ENCODE measurements at regions not wholly inside any gene's neighbourhood (a gene's known extent, or its start where the extent isn't known, plus 50 kb on each side); places are given as distances from the start of the nearest gene placed in this dataset.

DNA sequence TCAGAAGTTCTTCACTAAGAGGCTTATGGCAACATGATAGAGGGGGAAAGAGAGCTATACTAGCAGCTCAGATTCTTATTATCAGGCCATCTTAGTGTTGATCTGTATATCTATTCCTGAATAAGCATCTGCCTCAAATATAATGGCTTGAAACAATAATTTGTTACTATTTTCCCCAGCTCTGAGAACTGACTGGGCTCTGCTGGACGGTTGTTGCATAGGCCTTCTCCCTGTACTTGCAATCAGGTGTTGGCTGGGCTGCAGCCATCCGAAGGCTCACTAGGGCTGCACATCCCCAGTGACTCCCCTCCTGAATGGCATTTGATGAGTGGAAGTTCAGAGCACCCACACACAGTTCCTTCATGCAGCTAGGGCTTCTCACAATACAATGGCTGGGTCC is 116.0 kb downstream of the PROX1 start:
- H3K9me3 ChIP-seq (ENCODE audit: insufficient read depth, low read depth, low read length): peaks cover 4% of the 10 kb centered on the region
- no peak overlapping the region for H4K12ac ChIP-seq (ENCODE audit: low read depth, low read length)
- H2AFZ ChIP-seq (ENCODE audit: insufficient read depth, low read length, poor library complexity): no peak overlapping the region
- no peak overlapping the region for H4K91ac ChIP-seq (ENCODE audit: low read depth, low read length)
- no peak overlapping the region for H3K4me2 ChIP-seq (ENCODE audit: low read length)
- no peaks in the 10 kb centered on the region for H3K27me3 ChIP-seq (ENCODE audit: insufficient read depth, low read length)
- H3K14ac ChIP-seq (ENCODE audit: low read length): no peak overlapping the region
- WGBS (ENCODE audit: extremely low coverage, insufficient coverage, insufficient read length): no CpG with 5 or more reads among the region's 2 CpGs
- peaks cover 3 to 5% of the 10 kb centered on the region in 2 experiments for H3K4me1 ChIP-seq (ENCODE audit: control insufficient read depth in 1 of 2, insufficient read depth in 2 of 2, low read length in 2 of 2)
- H2BK12ac ChIP-seq (ENCODE audit: low read length): no peak overlapping the region
- no peak overlapping the region for H3K18ac ChIP-seq (ENCODE audit: low read length)
- no peak overlapping the region for H3K27ac ChIP-seq (ENCODE audit: low read depth, low read length)
- no peak overlapping the region for H3K23ac ChIP-seq (ENCODE audit: low read length)
- H4K8ac ChIP-seq (ENCODE audit: low read depth, low read length): no peak overlapping the region
- H3K36me3 ChIP-seq (ENCODE audit: control insufficient read depth in 1 of 2, insufficient read depth in 2 of 2, low read length in 2 of 2): no peaks in the 10 kb centered on the region
- H3K4ac ChIP-seq (ENCODE audit: low read depth, low read length): no peak overlapping the region
- H2AK5ac ChIP-seq (ENCODE audit: low read length): no peak overlapping the region
- no peak overlapping the region for H3K9ac ChIP-seq (ENCODE audit: low read length)
- H2BK120ac ChIP-seq (ENCODE audit: insufficient read depth, low read length, poor library complexity): no peak overlapping the region
- DNase-seq: no peak
- no peaks in the 10 kb centered on the region for H3K79me2 ChIP-seq (ENCODE audit: control insufficient read depth, insufficient read depth, low read length, poor library complexity)
- H3K79me1 ChIP-seq (ENCODE audit: low read length): no peaks in the 10 kb centered on the region
- no peak overlapping the region for H2BK5ac ChIP-seq (ENCODE audit: low read depth, low read length, poor library complexity)
- H3K4me3 ChIP-seq (ENCODE audit: low read depth, low read length): no peak overlapping the region

DNA sequence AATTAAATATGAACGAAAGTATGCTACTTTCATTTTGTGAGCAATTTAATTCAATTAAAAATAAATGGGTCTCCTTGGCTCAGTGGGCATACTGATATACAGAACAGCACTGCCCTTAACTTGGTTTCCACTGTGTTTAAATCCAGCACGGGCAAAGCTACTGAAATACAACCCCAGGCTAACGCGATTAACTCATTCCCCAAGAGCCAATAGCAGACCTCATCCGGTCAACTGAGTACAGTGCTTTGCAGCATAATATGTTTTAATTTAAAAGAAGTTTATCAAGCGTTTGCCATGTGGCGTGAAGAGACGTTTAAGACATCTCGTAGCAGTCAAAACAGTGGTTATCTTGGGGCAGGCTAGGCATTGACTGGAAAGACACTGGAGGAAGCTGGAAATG is 118.6 kb downstream of the PROX1 start:
- H4K91ac ChIP-seq (ENCODE audit: low read depth, low read length): no peak overlapping the region
- no peak overlapping the region for H3K9ac ChIP-seq (ENCODE audit: low read length)
- H2AFZ ChIP-seq (ENCODE audit: insufficient read depth, low read length, poor library complexity): no peak overlapping the region
- H4K8ac ChIP-seq (ENCODE audit: low read depth, low read length): no peak overlapping the region
- DNase-seq: no peak
- no peaks in the 10 kb centered on the region for H3K27me3 ChIP-seq (ENCODE audit: insufficient read depth, low read length)
- H3K79me1 ChIP-seq (ENCODE audit: low read length): no peaks in the 10 kb centered on the region
- no CpG with 5 or more reads among the region's 9 CpGs for WGBS (ENCODE audit: extremely low coverage, insufficient coverage, insufficient read length)
- no peak overlapping the region for H2BK12ac ChIP-seq (ENCODE audit: low read length)
- H3K79me2 ChIP-seq (ENCODE audit: control insufficient read depth, insufficient read depth, low read length, poor library complexity): no peaks in the 10 kb centered on the region
- no peak overlapping the region for H3K18ac ChIP-seq (ENCODE audit: low read length)
- H3K4me3 ChIP-seq (ENCODE audit: low read depth, low read length): no peak overlapping the region
- peaks cover 3 to 5% of the 10 kb centered on the region in 2 experiments for H3K4me1 ChIP-seq (ENCODE audit: control insufficient read depth in 1 of 2, insufficient read depth in 2 of 2, low read length in 2 of 2)
- no peaks in the 10 kb centered on the region for H3K36me3 ChIP-seq (ENCODE audit: control insufficient read depth in 1 of 2, insufficient read depth in 2 of 2, low read length in 2 of 2)
- no peak overlapping the region for H3K4me2 ChIP-seq (ENCODE audit: low read length)
- no peak overlapping the region for H3K23ac ChIP-seq (ENCODE audit: low read length)
- no peak overlapping the region for H2AK5ac ChIP-seq (ENCODE audit: low read length)
- no peak overlapping the region for H2BK5ac ChIP-seq (ENCODE audit: low read depth, low read length, poor library complexity)
- H3K4ac ChIP-seq (ENCODE audit: low read depth, low read length): no peak overlapping the region
- no peak overlapping the region for H2BK120ac ChIP-seq (ENCODE audit: insufficient read depth, low read length, poor library complexity)
- H3K14ac ChIP-seq (ENCODE audit: low read length): no peak overlapping the region
- H3K27ac ChIP-seq (ENCODE audit: low read depth, low read length): no peak overlapping the region
- H4K12ac ChIP-seq (ENCODE audit: low read depth, low read length): no peak overlapping the region
- H3K9me3 ChIP-seq (ENCODE audit: insufficient read depth, low read depth, low read length): peaks cover 4% of the 10 kb centered on the region

DNA sequence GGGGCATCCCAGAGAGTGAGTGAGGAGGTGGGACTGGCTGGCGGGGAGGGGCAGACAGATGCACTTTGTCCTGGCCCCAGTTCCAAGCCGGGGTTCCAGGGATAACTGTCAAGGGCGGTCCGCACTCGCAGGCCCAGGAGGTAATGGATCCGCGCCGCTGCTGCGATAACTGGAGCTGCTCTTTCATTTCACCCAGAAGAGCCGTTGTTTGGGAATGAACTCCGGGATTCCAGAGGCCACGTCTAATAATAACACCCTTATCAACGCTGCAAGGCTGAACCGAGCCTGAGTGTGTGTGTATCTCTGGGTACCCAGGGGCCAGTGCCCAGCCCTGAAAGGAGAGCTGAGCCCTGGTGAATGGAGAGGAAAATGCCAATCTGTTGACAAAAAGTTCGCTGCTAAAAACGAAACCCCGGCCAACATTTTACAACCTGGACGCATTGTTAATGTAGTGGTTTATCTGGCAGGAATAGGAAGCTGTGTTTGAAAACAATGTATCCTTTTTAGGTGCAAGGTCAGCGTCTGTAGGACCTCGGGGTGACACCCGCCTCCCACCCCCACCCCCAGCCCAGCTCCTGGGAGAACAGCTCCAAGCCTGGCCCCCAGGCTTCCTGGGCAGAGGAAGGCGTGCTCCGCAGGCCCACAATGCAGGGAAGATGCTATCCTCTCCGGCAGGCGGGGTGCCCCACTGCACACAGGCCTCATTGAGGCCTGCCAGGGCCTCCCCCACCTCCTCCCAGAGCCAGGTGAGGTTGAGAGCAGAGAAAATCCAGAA is 119.7 kb downstream of the PROX1 start:
- no peak overlapping the region for H3K4ac ChIP-seq (ENCODE audit: low read depth, low read length)
- H3K27ac ChIP-seq (ENCODE audit: low read depth, low read length): no peak overlapping the region
- H3K79me2 ChIP-seq (ENCODE audit: control insufficient read depth, insufficient read depth, low read length, poor library complexity): no peaks in the 10 kb centered on the region
- DNase-seq: no peak
- H3K79me1 ChIP-seq (ENCODE audit: low read length): no peaks in the 10 kb centered on the region
- H2AFZ ChIP-seq (ENCODE audit: insufficient read depth, low read length, poor library complexity): no peak overlapping the region
- H3K23ac ChIP-seq (ENCODE audit: low read length): no peak overlapping the region
- no peak overlapping the region for H2BK120ac ChIP-seq (ENCODE audit: insufficient read depth, low read length, poor library complexity)
- no CpG with 5 or more reads among the region's 25 CpGs for WGBS (ENCODE audit: extremely low coverage, insufficient coverage, insufficient read length)
- no peak overlapping the region for H3K18ac ChIP-seq (ENCODE audit: low read length)
- no peak overlapping the region for H3K4me2 ChIP-seq (ENCODE audit: low read length)
- H2BK5ac ChIP-seq (ENCODE audit: low read depth, low read length, poor library complexity): no peak overlapping the region
- H2BK12ac ChIP-seq (ENCODE audit: low read length): no peak overlapping the region
- H3K9me3 ChIP-seq (ENCODE audit: insufficient read depth, low read depth, low read length): peaks cover 5% of the 10 kb centered on the region
- no peak overlapping the region for H2AK5ac ChIP-seq (ENCODE audit: low read length)
- H3K14ac ChIP-seq (ENCODE audit: low read length): no peak overlapping the region
- peaks cover 3 to 8% of the 10 kb centered on the region in 2 experiments for H3K4me1 ChIP-seq (ENCODE audit: control insufficient read depth in 1 of 2, insufficient read depth in 2 of 2, low read length in 2 of 2)
- no peaks in the 10 kb centered on the region for H3K27me3 ChIP-seq (ENCODE audit: insufficient read depth, low read length)
- H4K8ac ChIP-seq (ENCODE audit: low read depth, low read length): no peak overlapping the region
- no peaks in the 10 kb centered on the region for H3K36me3 ChIP-seq (ENCODE audit: control insufficient read depth in 1 of 2, insufficient read depth in 2 of 2, low read length in 2 of 2)
- no peak overlapping the region for H3K4me3 ChIP-seq (ENCODE audit: low read depth, low read length)
- no peak overlapping the region for H3K9ac ChIP-seq (ENCODE audit: low read length)
- no peak overlapping the region for H4K12ac ChIP-seq (ENCODE audit: low read depth, low read length)
- no peak overlapping the region for H4K91ac ChIP-seq (ENCODE audit: low read depth, low read length)

DNA sequence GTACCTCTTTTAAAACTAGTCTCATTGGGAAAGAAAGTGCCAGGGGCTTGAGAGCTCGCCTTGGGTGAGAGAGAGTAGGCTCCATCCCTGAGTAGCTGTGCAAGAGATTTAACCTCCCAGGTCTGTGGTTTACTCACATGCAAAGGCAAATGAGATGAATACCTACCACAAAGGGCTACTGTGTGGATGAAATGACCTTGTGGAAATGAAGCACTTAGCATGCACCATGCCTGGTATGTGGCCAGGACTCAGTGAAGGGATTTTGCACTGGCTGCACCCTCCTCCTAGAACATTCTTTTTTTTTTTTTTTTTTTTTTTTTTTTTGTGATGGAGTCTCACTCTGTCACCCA is 120.3 kb downstream of the PROX1 start:
- H2BK5ac ChIP-seq (ENCODE audit: low read depth, low read length, poor library complexity): no peak overlapping the region
- H3K9me3 ChIP-seq (ENCODE audit: insufficient read depth, low read depth, low read length): peaks cover 5% of the 10 kb centered on the region
- no peaks in the 10 kb centered on the region for H3K36me3 ChIP-seq (ENCODE audit: control insufficient read depth in 1 of 2, insufficient read depth in 2 of 2, low read length in 2 of 2)
- H3K23ac ChIP-seq (ENCODE audit: low read length): no peak overlapping the region
- peaks cover 3 to 8% of the 10 kb centered on the region in 2 experiments for H3K4me1 ChIP-seq (ENCODE audit: control insufficient read depth in 1 of 2, insufficient read depth in 2 of 2, low read length in 2 of 2)
- WGBS (ENCODE audit: extremely low coverage, insufficient coverage, insufficient read length): no CpG with 5 or more reads among the region's 1 CpG
- no peak overlapping the region for H3K4me3 ChIP-seq (ENCODE audit: low read depth, low read length)
- no peak overlapping the region for H3K9ac ChIP-seq (ENCODE audit: low read length)
- no peak overlapping the region for H3K18ac ChIP-seq (ENCODE audit: low read length)
- no peak overlapping the region for H2AK5ac ChIP-seq (ENCODE audit: low read length)
- DNase-seq: no peak
- H2BK12ac ChIP-seq (ENCODE audit: low read length): no peak overlapping the region
- H3K4ac ChIP-seq (ENCODE audit: low read depth, low read length): no peak overlapping the region
- H2AFZ ChIP-seq (ENCODE audit: insufficient read depth, low read length, poor library complexity): no peak overlapping the region
- no peaks in the 10 kb centered on the region for H3K79me2 ChIP-seq (ENCODE audit: control insufficient read depth, insufficient read depth, low read length, poor library complexity)
- no peak overlapping the region for H2BK120ac ChIP-seq (ENCODE audit: insufficient read depth, low read length, poor library complexity)
- no peak overlapping the region for H3K14ac ChIP-seq (ENCODE audit: low read length)
- no peak overlapping the region for H4K12ac ChIP-seq (ENCODE audit: low read depth, low read length)
- H3K27me3 ChIP-seq (ENCODE audit: insufficient read depth, low read length): no peaks in the 10 kb centered on the region
- H3K79me1 ChIP-seq (ENCODE audit: low read length): no peaks in the 10 kb centered on the region
- H3K4me2 ChIP-seq (ENCODE audit: low read length): no peak overlapping the region
- no peak overlapping the region for H4K91ac ChIP-seq (ENCODE audit: low read depth, low read length)
- H3K27ac ChIP-seq (ENCODE audit: low read depth, low read length): no peak overlapping the region
- H4K8ac ChIP-seq (ENCODE audit: low read depth, low read length): no peak overlapping the region

All from trophoblast cell (in vitro differentiated cells and primary cell).